PC-3 (cell line): ENCODE measurements at regions not wholly inside any gene's neighbourhood (a gene's known extent, or its start where the extent isn't known, plus 50 kb on each side); places are given as distances from the start of the nearest gene placed in this dataset.

Experiments used
- ATAC-seq: fragments of 200-7000 bp; cut with Tn5 transposase; 2 replicates; pipeline ENCODE4 v1.9.1; 2020; ENCODE audit warnings: mild to moderate bottlenecking, moderate library complexity
- BruUV-seq: library from RNA; stranded (reverse); fragments of 400-500 nt; replicated peaks from 2 replicates; lab custom pipeline; 2021; lab: Mats Ljungman, UMichigan
- CTCF ChIA-PET: fragments of 300-600 bp; sonication (Branson Sonifier 250); formaldehyde crosslinking; loops from one replicate; lab custom pipeline; 2022; ENCODE audit warnings: antibody characterized with exemption; lab: Charles Lee
- POLR2A ChIA-PET: fragments of 300-600 bp; sonication (Branson Sonifier 250); formaldehyde crosslinking; loops from one replicate; lab custom pipeline; 2022; ENCODE audit warnings: antibody characterized with exemption; ENCODE audit not compliant: unreplicated experiment; lab: Charles Lee
- DNase-seq: peaks from one replicate; pipeline ENCODE4 v3.0.0-alpha.2; 2015
- H2AFZ ChIP-seq: fragments of 300-600 bp; sonication (generic); 2 replicates; pipeline ENCODE4 v1.6.0; 2016; ENCODE audit warnings: antibody characterized with exemption, low read length
- H3F3A ChIP-seq: fragments of 300-600 bp; sonication (generic); one replicate; pipeline ENCODE4 v1.6.0; 2017; ENCODE audit warnings: antibody characterized with exemption, low read length, control low read depth, mild to moderate bottlenecking; ENCODE audit not compliant: unreplicated experiment
- H3K27ac ChIP-seq: fragments of 300-600 bp; sonication (generic); 2 replicates; pipeline ENCODE4 v1.5.1; 2016; ENCODE audit warnings: mild to moderate bottlenecking, low read length
- H3K27me3 ChIP-seq: fragments of 300-600 bp; sonication (generic); 2 replicates; pipeline ENCODE4 v1.6.1; 2016; ENCODE audit warnings: low read length, mixed read lengths
- H3K36me3 ChIP-seq: fragments of 300-600 bp; sonication (generic); 2 replicates; pipeline ENCODE4 v1.6.1; 2016; ENCODE audit warnings: low read depth, mixed run types, low read length, mixed read lengths
- H3K4me1 ChIP-seq: fragments of 300-600 bp; sonication (generic); 2 replicates; pipeline ENCODE4 v1.5.1; 2016; ENCODE audit warnings: low read length; ENCODE audit not compliant: insufficient read depth
- H3K4me2 ChIP-seq: fragments of 300-600 bp; sonication (generic); 2 replicates; pipeline ENCODE4 v1.6.0; 2016; ENCODE audit warnings: low read length
- H3K4me3 ChIP-seq: fragments of 300-600 bp; sonication (generic); 2 replicates; pipeline ENCODE4 v1.5.1; 2016; ENCODE audit warnings: mild to moderate bottlenecking, low read length, mixed read lengths
- H3K79me2 ChIP-seq: fragments of 300-600 bp; sonication (generic); 2 replicates; pipeline ENCODE4 v1.6.1; 2017; ENCODE audit warnings: low read length, mixed read lengths
- H3K9ac ChIP-seq: fragments of 300-600 bp; sonication (generic); 2 replicates; pipeline ENCODE4 v1.6.0; 2016; ENCODE audit warnings: mild to moderate bottlenecking, low read length
- H3K9me2 ChIP-seq: fragments of 300-600 bp; sonication (generic); replicated peaks from 2 replicates; pipeline ENCODE4 v1.6.1; 2016; ENCODE audit warnings: mixed run types, low read length, mixed read lengths
- H3K9me3 ChIP-seq: fragments of 300-600 bp; sonication (generic); 2 replicates; pipeline ENCODE4 v1.6.1; 2016; ENCODE audit warnings: low read length, mixed read lengths
- H4K20me1 ChIP-seq: fragments of 300-600 bp; sonication (generic); 2 replicates; pipeline ENCODE4 v1.6.1; 2016; ENCODE audit warnings: low read length, mixed read lengths
- EZH2 ChIP-seq: fragments of 300-600 bp; sonication (generic); IDR thresholded peaks from one replicate; pipeline ENCODE4 v1.6.1; 2017; ENCODE audit warnings: antibody characterized with exemption, mild to moderate bottlenecking, low read length; ENCODE audit not compliant: unreplicated experiment
- EZH2phosphoT487 ChIP-seq: fragments of 300-600 bp; sonication (generic); IDR thresholded peaks from 2 replicates; pipeline ENCODE4 v1.6.1; 2018; ENCODE audit warnings: mild to moderate bottlenecking, antibody characterized with exemption, low read length, borderline replicate concordance
- intact Hi-C: fragments of 100-400 bp; cut with micrococcal nuclease; formaldehyde crosslinking; loops from 2 replicates; pipeline ENCODE4 v1.9.0; 2023
- TF ChIP-seq, protein P1 (sequence below): fragments of 300-600 bp; sonication (generic); conservative IDR thresholded peaks from 2 replicates; pipeline ENCODE4 v1.5.1; 2017; ENCODE audit warnings: antibody characterized with exemption, low read depth, mild to moderate bottlenecking, low read length

DNA sequence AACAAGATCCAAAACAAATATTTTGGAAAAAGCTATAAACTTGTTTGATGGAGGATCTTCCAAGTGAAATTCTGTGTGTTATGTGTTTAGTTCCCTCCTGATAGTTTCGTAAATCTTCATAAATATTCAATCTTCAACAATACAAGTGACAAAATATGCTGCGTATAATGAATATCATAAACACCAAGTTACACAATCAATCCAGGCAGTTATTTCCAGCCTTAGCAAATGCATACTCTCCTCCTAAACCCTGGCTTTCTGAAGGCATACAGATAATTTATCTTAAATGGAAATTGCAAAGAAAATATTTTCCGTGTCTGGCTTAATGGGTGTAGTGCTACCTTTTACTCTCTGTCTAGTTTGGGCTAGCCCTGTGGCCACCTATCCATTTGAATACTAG, 864.9 kb upstream of the ZWINT start:
- Histone ChIP-seq H3F3A (no peaks in the 10 kb centered on the region), H3K27ac (no peak overlapping the region), H3K4me2 (no peak overlapping the region), H4K20me1 (no peaks in the 10 kb centered on the region), H3K9me2 (no peaks in the 10 kb centered on the region), H3K9ac (no peak overlapping the region), H3K79me2 (no peaks in the 10 kb centered on the region), H3K27me3 (no peaks in the 10 kb centered on the region), H3K9me3 (peaks cover 19% of the 10 kb centered on the region), H3K4me1 (peaks cover 7% of the 10 kb centered on the region; the same call in 1 of the 2 replicates), H3K4me3 (no peak overlapping the region), H2AFZ (no peak overlapping the region), H3K36me3 (no peaks in the 10 kb centered on the region)
- DNase-seq, result no peak
- TF ChIP-seq EZH2phosphoT487 (no peak), EZH2 (no peak)
- TF ChIP-seq, protein P1, sequence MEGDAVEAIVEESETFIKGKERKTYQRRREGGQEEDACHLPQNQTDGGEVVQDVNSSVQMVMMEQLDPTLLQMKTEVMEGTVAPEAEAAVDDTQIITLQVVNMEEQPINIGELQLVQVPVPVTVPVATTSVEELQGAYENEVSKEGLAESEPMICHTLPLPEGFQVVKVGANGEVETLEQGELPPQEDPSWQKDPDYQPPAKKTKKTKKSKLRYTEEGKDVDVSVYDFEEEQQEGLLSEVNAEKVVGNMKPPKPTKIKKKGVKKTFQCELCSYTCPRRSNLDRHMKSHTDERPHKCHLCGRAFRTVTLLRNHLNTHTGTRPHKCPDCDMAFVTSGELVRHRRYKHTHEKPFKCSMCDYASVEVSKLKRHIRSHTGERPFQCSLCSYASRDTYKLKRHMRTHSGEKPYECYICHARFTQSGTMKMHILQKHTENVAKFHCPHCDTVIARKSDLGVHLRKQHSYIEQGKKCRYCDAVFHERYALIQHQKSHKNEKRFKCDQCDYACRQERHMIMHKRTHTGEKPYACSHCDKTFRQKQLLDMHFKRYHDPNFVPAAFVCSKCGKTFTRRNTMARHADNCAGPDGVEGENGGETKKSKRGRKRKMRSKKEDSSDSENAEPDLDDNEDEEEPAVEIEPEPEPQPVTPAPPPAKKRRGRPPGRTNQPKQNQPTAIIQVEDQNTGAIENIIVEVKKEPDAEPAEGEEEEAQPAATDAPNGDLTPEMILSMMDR, result no peak
- POLR2A ChIA-PET, result interaction anchor here (0.6 kb wide), 1 partner anchor 65 kb away, joined by 3 read pairs; no protein-coding TSS in a partner anchor
- ATAC-seq, result no peak
- CTCF ChIA-PET, result no interaction called here
- no TSS peak for BruUV-seq
- intact Hi-C loops, result no loop called here

DNA sequence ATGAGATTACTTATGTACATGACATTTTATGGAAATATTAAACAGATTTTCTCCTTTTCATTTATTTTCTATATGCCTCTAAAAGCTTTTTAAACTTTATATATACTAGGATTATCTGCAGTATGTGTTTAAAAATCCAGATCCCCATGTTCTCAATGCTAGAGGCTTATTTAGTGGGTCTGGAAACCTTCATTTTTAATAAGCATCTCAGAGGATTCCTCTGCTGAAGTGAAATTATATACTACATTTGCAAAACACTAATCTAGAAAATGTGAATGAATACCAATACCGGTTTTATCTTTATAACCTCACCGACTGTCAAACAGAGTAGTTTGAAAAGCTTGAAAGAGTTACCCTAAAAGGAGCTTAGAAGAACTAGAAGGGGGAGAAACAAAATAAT, 863.8 kb upstream of the ZWINT start:
- Histone ChIP-seq H3K4me1 (peaks cover 7% of the 10 kb centered on the region; the same call in 1 of the 2 replicates), H4K20me1 (no peaks in the 10 kb centered on the region), H2AFZ (no peak overlapping the region), H3K4me2 (no peak overlapping the region), H3K27me3 (no peaks in the 10 kb centered on the region), H3K9ac (no peak overlapping the region), H3K9me3 (peaks cover 16% of the 10 kb centered on the region), H3K4me3 (no peak overlapping the region), H3K79me2 (no peaks in the 10 kb centered on the region), H3K27ac (no peak overlapping the region), H3K36me3 (no peaks in the 10 kb centered on the region), H3F3A (no peaks in the 10 kb centered on the region), H3K9me2 (no peaks in the 10 kb centered on the region)
- ATAC-seq, result no peak
- ChIA-PET POLR2A (interaction anchor here (0.6 kb wide), 1 partner anchor 1015 kb away, joined by 3 read pairs; no protein-coding TSS in a partner anchor), CTCF (no interaction called here)
- no TSS peak for BruUV-seq
- no peak for DNase-seq
- TF ChIP-seq EZH2phosphoT487 (no peak), EZH2 (no peak)
- TF ChIP-seq, protein P1, result no peak
- intact Hi-C loops, result no loop called here

DNA sequence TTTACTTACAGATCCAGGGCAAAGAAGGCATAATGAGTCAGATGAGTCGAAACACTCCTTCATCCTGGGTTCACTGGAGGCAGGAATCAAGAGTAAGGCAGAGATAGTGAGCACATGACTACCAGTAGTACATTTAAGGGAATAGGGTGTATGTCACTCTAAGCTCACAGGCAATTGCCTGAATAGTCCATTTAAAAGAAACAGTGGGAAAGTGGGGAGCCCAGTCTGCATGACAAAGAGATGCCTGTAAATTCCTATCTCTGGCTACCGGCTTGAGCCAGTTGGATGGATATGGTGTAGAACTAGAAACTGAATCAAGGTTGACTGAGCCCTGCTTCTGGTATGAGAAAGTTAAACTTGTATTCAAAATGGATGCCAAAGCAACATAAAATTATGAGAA, 861.5 kb upstream of the ZWINT start:
- POLR2A ChIA-PET, result no interaction called here
- H3K4me2 ChIP-seq, result no peak overlapping the region

More for the DNA sequence above, 861.5 kb upstream of the ZWINT start:
- intact Hi-C loops, result loop anchor here (2.0 kb wide), 1 partner anchor 62 kb away; no protein-coding TSS in a partner anchor
- CTCF ChIA-PET, result no interaction called here
- Histone ChIP-seq H3K79me2 (no peaks in the 10 kb centered on the region), H3K36me3 (no peaks in the 10 kb centered on the region), H3K9me2 (no peaks in the 10 kb centered on the region), H3K9ac (no peak overlapping the region), H3K4me3 (no peak overlapping the region), H3F3A (no peaks in the 10 kb centered on the region), H3K27ac (peak overlapping the region; percentile 52), H3K9me3 (no peaks in the 10 kb centered on the region), H2AFZ (peak overlapping the region; percentile 59), H3K4me1 (peaks cover 11% of the 10 kb centered on the region; the same call in 1 of the 2 replicates), H3K27me3 (no peaks in the 10 kb centered on the region), H4K20me1 (no peaks in the 10 kb centered on the region)
- no peak for DNase-seq
- peak; percentile 69 for ATAC-seq
- TF ChIP-seq, protein P1, result no peak
- no peak for TF ChIP-seq EZH2
- no peak for TF ChIP-seq EZH2phosphoT487
- BruUV-seq, result no TSS peak
